HG03575 (cell line): ENCODE measurements at regions not wholly inside any gene's neighbourhood (a gene's known extent, or its start where the extent isn't known, plus 50 kb on each side); places are given as distances from the start of the nearest gene placed in this dataset.

Experiments
- ATAC-seq: cut with Tn5 transposase; IDR thresholded peaks from one replicate; pipeline ENCODE4 v1.9.1; 2021; ENCODE audit not compliant: unreplicated experiment, insufficient number of reproducible peaks, low FRiP score; ENCODE audit errors: extremely low read depth

GRCh38 chr5:67405755-67406154, 209.2 kb upstream of the CD180 start:
- ATAC-seq = no peak

- no peak for ATAC-seq
Observed at GRCh38 chr5:67405101-67405364, 208.4 kb upstream of the CD180 start.

- no peak for ATAC-seq
Observed at GRCh38 chr5:67404256-67405100, 207.9 kb upstream of the CD180 start.

GRCh38 chr5:67402526-67402925, 205.9 kb upstream of the CD180 start:
- ATAC-seq = no peak

GRCh38 chr5:67401172-67401571, 204.6 kb upstream of the CD180 start:
- ATAC-seq = no peak

- no peak for ATAC-seq
Observed at GRCh38 chr5:67400752-67401151, 204.2 kb upstream of the CD180 start.

- no peak for ATAC-seq
Observed at GRCh38 chr5:67395790-67396418, 199.3 kb upstream of the CD180 start.

GRCh38 chr5:67393211-67393610, 196.6 kb upstream of the CD180 start:
- no peak for ATAC-seq

GRCh38 chr5:67390935-67391334, 194.3 kb upstream of the CD180 start:
- no peak for ATAC-seq

- ATAC-seq = no peak
Observed at GRCh38 chr5:67383451-67383850, 186.9 kb upstream of the CD180 start.

- ATAC-seq = no peak
Observed at GRCh38 chr5:67381236-67381880, 184.8 kb upstream of the CD180 start.

GRCh38 chr5:67380431-67380830, 183.8 kb upstream of the CD180 start:
- no peak for ATAC-seq

GRCh38 chr5:67379753-67380152, 183.2 kb upstream of the CD180 start:
- ATAC-seq = no peak

GRCh38 chr5:67378256-67378655, 181.7 kb upstream of the CD180 start:
- ATAC-seq = no peak

GRCh38 chr5:67377631-67378030, 181.0 kb upstream of the CD180 start:
- no peak for ATAC-seq

- ATAC-seq = no peak
Observed at GRCh38 chr5:67375606-67376005, 179.0 kb upstream of the CD180 start.

- no peak for ATAC-seq
Observed at GRCh38 chr5:67374378-67374777, 177.8 kb upstream of the CD180 start.

- ATAC-seq = no peak
Observed at GRCh38 chr5:67373518-67373917, 176.9 kb upstream of the CD180 start.

- no peak for ATAC-seq
Observed at GRCh38 chr5:67372887-67373286, 176.3 kb upstream of the CD180 start.

GRCh38 chr5:67371924-67372323, 175.3 kb upstream of the CD180 start:
- no peak for ATAC-seq
